Fibroblast of villous mesenchyme (primary cell): ENCODE measurements at regions not wholly inside any gene's neighbourhood (a gene's known extent, or its start where the extent isn't known, plus 50 kb on each side); places are given as distances from the start of the nearest gene placed in this dataset.

Source experiments
- DNase-seq: peaks from one replicate; pipeline ENCODE4 v3.0.0-alpha.2; 2010; ENCODE audit warnings: low read depth
- H3K4me3 ChIP-seq: 2 replicates; pipeline ENCODE4 v1.5.1; 2011; ENCODE audit warnings: low read depth, mild to moderate bottlenecking, low read length
- CTCF ChIP-seq: IDR thresholded peaks from 2 replicates; pipeline ENCODE4 v1.5.1; 2012; ENCODE audit warnings: low read depth, mild to moderate bottlenecking, low read length; ENCODE audit not compliant: insufficient read depth

- H3K4me3 ChIP-seq: no peak overlapping the region
- no peak for TF ChIP-seq CTCF
- DNase-seq: no peak
Measured at GRCh38 chr19:28051047-28051446, 1161.9 kb downstream of the UQCRFS1 start.

GRCh38 chr19:28049875-28050274, 1163.1 kb downstream of the UQCRFS1 start:
- H3K4me3 ChIP-seq: no peak overlapping the region
- TF ChIP-seq CTCF: no peak
- no peak for DNase-seq

- DNase-seq: no peak
- H3K4me3 ChIP-seq: no peak overlapping the region
- TF ChIP-seq CTCF: no peak
Measured at GRCh38 chr19:28046932-28047331, 1166.0 kb downstream of the UQCRFS1 start.

GRCh38 chr19:28045621-28046020, 1167.3 kb downstream of the UQCRFS1 start:
- DNase-seq: no peak
- TF ChIP-seq CTCF: no peak
- no peak overlapping the region for H3K4me3 ChIP-seq

- no peak for TF ChIP-seq CTCF
- DNase-seq: no peak
- H3K4me3 ChIP-seq: no peak overlapping the region
Measured at GRCh38 chr19:28044477-28044876, 1168.5 kb downstream of the UQCRFS1 start.

- no peak for DNase-seq
- H3K4me3 ChIP-seq: no peak overlapping the region
- no peak for TF ChIP-seq CTCF
Measured at GRCh38 chr19:28042516-28042915, 1170.4 kb downstream of the UQCRFS1 start.

- H3K4me3 ChIP-seq: no peak overlapping the region
- no peak for DNase-seq
- TF ChIP-seq CTCF: no peak
Measured at GRCh38 chr19:28039677-28040381, 1173.1 kb downstream of the UQCRFS1 start.
